DND-41 (cell line): ENCODE measurements at regions not wholly inside any gene's neighbourhood (a gene's known extent, or its start where the extent isn't known, plus 50 kb on each side); places are given as distances from the start of the nearest gene placed in this dataset.

Experiments
- CTCF ChIP-seq: IDR thresholded peaks from 2 replicates; pipeline ENCODE4 v1.5.1; 2012; ENCODE audit warnings: borderline replicate concordance, low read length, moderate library complexity, mild to moderate bottlenecking; ENCODE audit not compliant: poor library complexity, severe bottlenecking; ENCODE audit errors: extremely low read depth
- EZH2 ChIP-seq: IDR thresholded peaks from 3 replicates; pipeline ENCODE4 v1.6.1; 2012; ENCODE audit warnings: borderline replicate concordance, low read depth, mild to moderate bottlenecking, moderate library complexity, low read length, inconsistent platforms; ENCODE audit not compliant: severe bottlenecking

GRCh38 chr2:48112911-48113680 is 201.4 kb upstream of the FOXN2 start:
- TF ChIP-seq CTCF: no peak
- TF ChIP-seq EZH2: no peak
